RPMI7951 (cell line): ENCODE measurements at regions not wholly inside any gene's neighbourhood (a gene's known extent, or its start where the extent isn't known, plus 50 kb on each side); places are given as distances from the start of the nearest gene placed in this dataset.
A peak's percentile ranks its signal among the peaks of the same experiment; 100 is the strongest.

ENCODE experiments used
- DNase-seq: peaks from one replicate; pipeline ENCODE4 v3.0.0-alpha.2; 2012; ENCODE audit warnings: low read depth

DNA sequence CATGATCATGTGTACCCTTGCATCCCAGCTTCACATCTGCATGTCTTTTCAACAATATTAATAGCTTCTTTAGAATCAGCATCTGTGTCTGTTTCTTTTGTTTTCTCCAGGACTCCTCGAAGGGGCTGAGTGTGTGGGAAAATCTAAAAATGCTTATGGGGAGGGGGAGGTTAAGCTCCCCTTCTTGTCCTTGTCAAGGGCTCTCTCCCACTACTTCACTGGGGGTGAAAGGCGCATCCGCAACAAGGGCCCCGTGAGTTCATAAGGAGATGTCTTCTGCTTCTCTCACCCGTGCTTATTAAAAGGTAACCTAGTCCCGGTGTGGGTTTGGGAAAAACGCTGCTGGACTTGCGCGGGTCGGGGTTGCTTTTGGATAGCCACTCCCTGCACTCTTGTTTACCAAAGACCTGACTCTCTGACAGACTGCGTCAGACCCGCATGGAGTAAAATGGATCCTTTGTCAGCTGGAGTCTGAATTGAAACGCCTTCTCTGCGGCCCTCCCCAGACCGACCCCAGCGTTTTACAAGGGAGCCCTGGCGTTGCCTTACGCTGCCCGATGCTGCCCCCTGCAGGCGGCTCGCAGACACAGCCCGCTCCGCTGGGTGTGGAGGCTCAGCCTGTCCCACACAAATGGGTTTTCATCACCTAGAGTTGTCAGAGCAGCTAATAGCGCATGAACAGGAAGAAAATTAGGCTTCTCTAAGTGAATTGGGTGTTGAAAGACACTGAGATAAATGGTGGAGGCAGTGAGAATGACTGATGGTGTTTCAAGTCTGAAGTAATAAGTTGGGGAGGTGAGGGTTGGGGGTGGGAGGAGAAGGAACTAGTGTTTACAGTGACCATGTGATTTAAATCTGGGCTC lies 53.8 kb downstream of the IER5 start:
- DNase-seq = peak; percentile 68

DNA sequence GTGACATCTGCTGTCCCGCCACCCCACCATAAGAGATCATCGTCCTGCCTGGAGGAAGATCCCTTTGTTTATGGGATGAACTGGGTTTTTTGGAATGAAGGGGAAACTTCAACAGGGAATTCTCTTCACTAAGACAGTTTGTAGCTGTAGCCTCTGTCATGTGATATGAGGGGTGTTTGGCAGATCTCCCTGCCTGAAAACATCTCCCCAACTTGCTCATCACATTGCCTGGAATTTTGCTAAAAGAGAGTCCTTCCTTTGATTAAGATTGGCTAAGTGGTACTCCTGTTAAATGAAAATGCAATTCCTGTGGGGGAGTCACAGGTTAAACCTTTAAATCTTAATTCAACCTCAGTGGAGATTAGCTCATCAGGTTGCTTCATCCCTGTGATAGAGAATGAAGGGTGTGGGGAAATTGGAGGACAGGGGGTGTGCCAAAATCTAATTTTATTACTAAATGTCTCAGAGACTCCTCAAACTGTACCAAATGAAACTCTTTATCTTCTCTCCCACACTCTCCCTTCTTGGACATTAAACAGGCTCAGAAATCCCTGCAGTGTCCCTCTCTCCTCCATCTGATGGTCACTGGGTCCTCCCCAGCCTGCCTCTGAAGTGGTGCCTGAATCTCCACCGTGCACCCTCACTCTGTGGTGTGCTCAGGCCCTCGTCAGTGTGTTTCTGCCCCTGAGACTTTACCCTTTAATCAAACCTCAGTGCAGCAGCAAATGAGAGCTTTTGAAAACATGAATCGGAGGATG lies 54.8 kb downstream of the IER5 start:
- no peak for DNase-seq

DNA sequence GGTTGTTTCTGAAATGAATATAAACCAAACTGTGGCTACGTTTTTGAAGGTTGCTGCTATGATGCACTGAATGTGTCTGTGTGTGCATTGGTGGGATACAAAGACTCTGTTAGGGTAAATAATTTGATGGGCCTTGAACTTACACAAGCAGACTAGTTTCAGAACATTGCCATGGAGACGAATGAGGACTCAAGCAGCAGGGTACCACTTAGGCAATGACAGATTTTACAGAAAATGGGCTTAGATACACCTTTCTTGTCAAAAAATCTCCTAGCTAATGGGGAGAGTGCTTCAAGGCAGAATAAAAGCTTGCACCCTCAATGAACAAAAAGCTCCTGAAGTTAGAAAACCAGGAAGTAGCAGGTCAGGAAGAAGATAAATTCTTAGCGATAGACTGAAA lies 55.7 kb downstream of the IER5 start:
- DNase-seq = no peak

DNA sequence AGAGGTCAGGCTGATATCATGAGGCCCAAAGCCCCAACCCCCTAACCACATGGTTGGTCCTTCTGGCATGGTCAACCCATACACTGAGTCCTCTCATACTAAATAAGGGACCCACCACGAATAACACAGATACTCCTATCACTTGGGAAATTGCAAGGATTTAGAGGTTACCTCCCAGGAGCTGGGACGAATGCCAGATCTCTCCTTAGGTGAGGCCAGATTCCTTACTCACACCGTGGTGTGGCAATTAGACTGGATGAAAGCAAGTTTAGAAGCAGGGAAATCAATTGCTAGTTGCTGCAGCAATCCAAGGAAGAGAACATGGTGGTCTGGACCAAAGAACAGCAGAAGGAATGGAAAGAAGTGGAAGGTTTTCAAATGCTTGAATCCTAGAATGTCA lies 60.1 kb downstream of the IER5 start:
- no peak for DNase-seq

DNA sequence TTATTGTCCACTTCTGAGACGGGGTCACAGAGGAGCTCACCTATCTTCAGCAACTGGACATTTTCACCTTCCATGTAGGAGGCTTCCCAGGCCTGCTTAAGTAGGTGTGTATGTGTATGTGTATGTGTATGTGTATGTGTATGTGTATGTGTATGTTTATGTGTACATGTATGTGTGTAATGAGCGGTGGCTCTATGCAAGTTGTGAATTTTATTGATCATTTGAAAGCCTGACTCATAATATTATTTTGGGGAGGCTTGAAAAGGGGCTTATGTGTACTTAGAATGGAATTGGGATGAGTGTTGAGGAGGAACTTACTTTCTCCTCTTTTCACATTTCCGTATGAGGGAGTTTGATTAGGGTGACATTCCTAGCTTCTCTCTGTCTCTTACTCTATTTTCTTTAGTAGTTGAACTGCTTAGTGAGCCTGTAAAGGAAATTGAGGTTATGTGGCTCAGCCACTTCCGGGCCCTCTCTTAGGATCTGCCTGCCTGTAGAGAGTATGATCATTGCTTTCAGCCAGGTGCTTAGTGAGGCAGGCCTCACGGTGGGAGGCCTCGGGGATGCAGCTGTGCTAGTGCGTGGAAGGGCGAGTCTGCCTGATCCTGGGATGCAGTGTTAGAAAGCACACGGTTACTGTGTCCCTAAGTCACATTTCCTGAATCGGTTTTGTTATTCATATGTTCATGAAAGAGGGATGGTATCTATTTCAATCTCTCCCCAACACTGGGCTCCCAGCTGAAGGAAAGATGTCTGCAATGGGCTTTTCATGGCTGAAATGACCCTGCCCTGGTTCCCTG lies 61.0 kb downstream of the IER5 start:
- DNase-seq = no peak

DNA sequence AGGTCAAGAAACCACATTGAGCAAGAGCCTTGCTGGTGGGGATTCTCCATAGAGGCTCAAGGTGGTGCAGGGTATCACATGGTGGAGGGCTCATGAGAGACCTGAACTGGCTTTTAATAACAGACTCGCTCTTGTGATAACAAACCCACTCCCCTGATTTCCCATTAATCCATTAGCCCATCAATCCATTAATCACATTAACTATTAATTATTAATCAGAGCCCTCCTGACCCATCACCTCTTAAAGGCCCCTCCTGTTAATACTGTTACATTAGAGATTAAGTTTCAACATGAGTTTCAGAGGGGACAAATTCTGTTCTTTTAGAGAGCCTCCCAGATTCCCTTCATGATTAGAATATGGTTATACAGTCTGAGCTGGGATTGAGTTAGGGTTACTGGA lies 61.8 kb downstream of the IER5 start:
- no peak for DNase-seq

DNA sequence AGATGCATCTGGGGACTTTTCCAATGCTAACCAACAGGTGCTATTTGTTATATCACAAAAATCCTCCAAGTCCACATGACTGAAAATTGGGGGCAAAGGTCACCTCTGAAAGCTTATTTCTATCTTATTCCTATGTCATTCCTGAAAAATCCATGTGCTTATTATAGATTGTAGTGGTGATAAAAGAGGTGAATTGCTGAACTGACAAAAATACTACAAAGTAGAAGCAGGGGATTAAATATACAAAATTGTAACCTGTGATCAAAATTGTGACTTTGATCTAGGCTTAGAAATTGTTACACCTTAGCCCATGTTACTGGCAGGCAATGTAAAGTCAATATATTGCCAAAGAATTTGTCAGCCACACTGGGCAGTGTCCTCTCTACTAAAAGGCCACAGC lies 62.3 kb downstream of the IER5 start:
- no peak for DNase-seq

DNA sequence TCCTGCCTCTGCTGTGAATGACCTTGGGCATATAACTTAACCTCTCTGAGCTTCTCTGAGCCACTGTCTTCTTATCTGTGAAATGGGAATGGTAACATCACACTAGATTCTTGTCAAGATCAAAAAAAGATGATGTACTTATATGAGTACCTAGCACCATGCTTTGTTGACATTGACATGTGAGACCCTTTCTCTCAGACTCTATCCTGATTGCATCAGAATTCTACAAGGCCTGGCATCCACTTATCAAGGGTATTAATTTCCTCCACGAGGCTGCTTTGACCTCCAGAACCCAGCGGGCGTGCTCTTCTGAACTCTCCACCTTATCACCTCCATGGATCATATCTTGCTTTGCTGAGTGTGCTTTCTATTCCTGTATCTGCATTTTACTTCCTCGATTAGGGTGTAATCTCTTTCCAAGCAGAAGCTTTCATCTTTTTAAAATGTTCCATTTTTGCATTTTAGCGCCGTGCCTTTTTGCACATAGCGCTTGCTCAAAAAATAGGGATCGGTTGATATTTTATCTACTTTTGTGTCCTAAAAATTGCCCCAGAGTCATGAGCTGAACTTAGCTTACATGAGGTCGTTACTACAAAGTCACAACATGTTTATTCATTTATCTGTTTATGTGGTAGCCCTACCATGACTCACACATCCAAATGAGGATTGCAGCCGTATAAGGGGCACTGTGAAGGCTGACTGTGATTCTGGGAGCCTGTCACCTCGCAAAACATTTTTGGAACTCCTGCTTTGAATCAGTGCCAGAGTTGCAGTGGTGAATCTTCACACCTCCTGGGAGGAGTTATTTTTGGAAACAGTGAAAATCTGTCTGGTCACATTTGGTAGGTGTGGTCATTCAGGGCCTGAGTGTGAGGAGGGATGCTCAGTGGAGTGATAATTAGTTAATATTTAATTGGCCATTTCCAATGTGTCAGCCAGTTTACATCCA lies 63.2 kb downstream of the IER5 start:
- peak; percentile 36 for DNase-seq

DNA sequence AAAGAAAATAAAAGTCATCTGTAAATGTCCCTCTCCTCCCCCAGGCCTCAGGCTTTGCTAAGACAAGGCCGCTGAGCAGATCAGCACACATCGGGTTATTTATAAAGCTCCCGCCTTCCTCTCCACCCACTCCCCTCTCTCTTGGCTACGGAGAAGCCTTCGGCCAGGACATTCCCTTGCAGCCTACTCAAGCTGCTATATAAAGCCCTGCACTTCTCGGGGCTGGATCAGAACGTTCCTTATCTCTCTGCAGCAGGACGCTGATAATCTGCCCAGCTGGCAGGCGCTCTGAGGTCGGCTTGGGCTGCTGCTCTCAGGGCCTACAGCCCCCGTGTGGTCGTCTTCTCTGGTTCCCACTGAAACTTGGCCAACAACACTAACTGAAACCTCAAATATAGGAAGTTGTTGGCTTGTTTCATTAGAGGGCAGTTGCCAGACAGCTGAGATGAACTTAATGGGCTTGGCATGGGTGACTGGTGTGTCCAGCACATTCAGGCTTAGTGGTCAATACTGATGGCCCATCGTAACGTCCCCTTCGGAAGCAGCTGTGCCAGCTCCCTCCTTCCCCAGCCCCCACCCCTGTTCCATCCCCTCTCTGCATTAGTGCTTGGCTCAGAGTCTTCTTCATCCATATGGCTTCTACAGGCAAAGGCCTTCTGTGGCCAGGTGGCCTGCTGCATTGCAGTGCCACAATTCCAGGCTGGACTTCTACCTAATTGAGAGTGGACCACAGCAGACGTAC lies 64.6 kb downstream of the IER5 start:
- peak; percentile 73 for DNase-seq

DNA sequence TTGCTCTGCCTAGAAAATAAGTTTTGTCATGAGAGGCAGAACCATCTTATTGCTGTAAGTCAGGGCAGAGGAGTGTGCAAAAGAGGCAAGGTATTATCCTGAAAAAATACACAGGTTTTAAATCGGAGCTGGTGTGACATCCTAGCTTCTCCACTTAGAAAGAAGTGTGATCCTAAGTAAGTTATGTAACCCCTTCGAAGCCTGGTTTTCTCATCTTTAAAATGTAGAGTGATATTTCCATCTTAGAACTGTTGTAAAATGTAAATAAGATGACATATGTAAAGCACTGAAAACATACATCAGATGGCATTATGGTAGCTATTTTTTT lies 65.1 kb downstream of the IER5 start:
- DNase-seq = no peak

DNA sequence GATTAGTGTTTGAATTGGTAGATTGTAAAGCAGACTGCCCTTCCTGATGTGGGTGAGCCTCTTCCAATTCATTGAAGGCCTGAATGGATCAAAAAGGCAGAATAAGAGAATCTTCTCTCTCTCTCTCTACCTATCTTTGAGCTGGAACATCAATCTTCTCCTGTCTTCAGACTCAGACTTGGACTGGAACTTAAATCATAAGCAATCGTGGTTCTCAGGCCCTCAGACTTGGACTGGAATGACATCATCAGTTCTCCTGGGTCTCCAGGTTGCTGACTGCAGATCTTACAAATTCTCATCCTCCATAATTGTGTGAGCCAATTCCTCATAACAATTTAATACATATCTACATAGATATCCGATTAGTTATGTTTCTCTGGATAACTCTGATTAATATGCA lies 66.8 kb downstream of the IER5 start:
- no peak for DNase-seq

DNA sequence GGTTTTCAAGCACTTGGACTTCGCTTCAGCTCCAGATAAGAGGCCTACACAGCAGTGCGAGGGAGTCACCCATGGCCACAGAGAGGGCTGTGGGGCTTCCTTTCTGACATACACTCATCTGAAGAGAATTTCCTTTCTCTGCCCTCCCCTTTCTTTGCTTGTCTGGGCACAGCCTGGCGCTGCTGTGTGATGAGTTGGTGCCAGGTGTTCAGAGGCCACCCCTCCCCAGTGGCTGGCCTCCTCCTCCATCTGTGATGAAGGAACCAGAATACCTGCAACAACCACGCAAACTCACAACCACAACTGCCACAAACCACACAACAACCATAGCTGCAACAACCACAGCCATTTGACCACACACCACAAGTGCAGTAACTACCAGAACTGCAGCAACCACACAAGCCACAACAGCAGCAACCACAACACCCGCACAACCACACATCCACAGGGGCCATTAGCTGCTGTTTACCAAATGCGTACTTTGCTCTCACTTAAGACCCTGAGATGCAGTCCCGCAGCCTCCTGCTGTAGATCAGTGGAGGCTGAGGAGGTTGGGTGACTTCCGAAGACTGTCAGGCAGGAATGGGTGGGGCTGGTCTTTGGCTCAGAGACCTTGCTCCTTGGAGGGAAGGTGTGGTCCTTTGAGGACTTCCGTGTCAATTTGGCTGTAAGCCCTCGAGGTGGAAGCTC lies 71.1 kb downstream of the IER5 start:
- DNase-seq = peak; percentile 64

DNA sequence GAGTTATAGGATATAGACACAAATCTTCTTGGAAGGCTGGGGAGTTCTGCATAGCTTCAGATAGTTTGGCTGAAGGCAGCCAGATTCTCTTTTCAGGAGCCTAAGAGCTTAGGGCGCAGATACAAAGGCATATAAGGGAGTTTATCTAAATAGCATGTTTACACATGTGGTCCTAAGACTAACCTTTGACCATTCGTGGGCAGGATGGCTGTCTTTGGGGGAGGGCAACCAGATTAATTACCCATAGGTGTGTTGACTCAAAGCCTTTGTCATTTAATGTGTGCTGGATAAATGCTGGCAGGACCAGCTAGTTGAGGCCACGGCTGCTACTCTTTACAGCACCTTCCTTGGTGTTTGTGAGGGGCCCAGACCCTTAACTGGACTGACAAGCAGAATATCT lies 71.8 kb downstream of the IER5 start:
- no peak for DNase-seq

DNA sequence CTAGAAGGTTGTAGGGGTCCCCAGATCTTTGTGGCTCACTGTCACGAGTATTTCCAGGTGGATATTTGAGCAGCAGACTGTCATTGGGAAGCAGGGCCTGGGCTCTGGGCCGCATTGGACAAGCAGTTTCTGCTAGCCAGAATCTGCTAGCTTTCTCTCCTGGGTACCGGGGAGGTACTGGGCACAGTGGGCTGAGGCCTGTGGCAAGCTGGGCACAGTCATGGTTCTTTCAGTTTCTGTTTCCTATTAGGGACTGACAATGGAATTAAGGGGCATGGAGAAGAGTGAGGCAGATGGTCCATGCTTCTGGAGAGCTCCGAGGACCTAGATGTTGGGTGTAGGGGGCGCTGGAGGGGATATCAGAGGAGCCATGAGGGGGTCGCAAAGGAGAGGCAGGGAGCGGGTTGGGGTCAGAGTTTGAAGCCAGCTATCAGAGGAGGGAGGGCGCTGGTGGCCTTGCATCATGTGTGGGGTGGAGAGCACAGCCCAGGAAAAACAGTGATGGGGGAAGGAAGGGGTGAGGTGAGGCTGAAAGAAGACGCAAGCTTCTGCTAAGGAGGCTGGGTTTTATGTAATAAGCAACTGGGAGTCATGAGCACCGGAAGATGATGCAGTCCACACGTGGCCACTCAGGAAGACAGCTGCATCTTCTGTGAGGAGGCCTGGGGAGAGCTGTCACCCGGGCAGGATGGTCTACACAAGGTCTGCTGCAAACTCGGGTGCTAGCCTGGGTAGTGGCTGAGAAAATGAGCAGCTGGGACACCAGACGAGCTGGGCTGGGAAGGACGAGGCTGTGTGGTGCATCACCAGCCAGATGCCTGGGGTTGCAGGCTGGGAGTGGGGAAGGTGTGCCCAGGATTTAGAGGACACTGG lies 72.7 kb downstream of the IER5 start:
- peak; percentile 16 for DNase-seq

DNA sequence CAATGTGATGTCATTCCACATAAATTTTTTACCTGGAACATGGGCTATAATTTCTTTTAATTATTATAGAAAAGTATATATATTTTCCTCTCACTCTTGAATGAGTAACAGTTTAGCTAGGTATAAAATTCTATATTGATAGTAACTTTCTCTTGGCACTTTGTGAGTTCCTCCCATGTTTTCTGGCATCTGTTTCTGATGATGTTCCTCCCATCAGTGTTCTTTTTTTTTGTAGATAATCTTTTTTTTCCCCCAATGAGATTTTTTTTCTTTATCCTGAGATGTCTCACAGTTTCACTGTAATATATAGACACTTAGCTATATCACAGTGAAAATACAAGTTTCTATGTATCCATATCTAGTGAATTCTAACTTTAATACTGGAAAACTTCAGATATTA lies 75.2 kb downstream of the IER5 start:
- no peak for DNase-seq

DNA sequence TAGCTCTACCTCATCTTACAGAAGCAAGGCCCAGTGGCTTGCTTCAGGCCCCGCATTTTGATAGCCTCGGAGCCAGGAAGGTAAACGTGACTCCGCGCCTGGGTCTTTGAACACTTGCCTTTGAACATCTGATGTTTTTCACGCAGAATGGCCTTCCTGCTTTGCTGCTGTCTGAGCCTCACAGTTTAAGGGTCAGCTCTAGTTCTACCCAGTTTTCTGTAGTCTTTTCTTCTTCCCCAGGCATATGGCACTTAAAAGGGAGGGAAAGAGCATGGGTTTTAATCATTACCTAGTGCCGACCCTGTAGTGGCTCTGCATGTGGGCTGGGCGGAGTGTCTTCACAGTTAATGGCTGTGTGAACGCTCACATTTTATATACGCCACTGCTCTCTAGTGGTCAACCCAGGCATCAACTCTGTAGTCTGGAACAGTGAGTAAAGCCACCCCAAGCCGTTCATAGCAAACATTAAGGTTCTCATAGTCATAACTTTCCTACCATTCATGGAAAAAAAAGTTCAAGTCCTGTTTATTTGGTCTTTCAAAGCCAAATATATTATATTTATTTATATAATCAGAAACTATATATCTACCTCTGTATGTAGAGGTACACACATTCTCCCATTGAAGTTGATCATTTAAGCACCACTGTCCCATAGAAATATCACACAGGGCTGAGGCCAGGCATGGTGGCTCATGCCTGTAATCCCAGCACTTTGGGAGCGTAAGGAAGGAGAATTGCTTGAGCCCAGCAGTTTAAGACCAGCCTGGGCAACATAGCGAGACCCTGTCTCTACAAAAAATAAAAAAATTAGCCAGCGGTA lies 78.1 kb downstream of the IER5 start:
- peak; percentile 66 for DNase-seq

DNA sequence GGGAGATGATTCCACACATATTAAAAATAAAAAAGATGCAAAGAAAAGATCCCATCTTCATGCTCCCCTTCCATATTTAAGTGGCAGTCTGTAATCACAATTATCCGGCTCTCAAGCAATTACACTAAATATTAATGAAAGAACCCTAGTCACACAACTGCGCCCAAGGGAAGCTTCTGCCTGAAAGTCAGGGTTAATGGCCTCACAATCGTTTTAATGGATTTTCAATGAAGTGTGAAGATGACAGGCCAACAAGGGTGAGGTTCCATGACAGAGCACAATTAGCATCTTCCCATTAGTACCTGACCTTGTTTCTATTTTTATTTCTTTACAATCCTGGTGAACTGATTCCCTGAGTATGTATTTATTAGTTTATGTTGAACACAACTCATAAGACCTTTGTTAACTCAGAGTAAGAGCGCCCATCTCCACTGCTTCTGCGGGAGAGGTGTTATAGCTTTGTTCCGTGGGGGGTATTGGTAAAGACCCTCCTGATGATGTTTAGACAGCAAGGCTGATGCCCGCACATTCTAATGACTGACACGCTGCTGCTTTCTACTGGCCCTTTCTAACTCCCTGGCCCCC lies 80.9 kb downstream of the IER5 start:
- no peak for DNase-seq

DNA sequence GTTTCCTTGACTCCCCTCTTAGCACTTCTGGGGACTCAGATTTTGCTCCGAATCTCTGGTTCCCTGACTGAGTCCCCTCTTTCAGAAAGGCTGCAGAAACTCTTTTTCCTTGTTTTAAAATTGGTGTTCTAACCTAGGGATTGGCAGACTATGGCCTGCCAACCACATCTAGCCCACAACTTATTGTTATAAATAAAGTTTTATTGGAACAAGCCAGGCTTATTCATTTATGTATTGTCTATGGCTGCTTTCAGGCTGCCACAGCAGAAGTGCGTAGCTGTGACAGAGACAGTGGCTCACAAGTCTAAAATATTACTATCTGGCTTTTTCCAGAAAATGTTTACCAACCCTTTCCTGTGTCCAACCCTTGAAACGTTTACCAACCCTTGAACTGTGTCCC lies 81.7 kb downstream of the IER5 start:
- DNase-seq = no peak
